ENCODE measurements at regions not wholly inside any gene's neighbourhood (a gene's known extent, or its start where the extent isn't known, plus 50 kb on each side); places are given as distances from the start of the nearest gene placed in this dataset.

- TF ChIP-seq, protein P1, sequence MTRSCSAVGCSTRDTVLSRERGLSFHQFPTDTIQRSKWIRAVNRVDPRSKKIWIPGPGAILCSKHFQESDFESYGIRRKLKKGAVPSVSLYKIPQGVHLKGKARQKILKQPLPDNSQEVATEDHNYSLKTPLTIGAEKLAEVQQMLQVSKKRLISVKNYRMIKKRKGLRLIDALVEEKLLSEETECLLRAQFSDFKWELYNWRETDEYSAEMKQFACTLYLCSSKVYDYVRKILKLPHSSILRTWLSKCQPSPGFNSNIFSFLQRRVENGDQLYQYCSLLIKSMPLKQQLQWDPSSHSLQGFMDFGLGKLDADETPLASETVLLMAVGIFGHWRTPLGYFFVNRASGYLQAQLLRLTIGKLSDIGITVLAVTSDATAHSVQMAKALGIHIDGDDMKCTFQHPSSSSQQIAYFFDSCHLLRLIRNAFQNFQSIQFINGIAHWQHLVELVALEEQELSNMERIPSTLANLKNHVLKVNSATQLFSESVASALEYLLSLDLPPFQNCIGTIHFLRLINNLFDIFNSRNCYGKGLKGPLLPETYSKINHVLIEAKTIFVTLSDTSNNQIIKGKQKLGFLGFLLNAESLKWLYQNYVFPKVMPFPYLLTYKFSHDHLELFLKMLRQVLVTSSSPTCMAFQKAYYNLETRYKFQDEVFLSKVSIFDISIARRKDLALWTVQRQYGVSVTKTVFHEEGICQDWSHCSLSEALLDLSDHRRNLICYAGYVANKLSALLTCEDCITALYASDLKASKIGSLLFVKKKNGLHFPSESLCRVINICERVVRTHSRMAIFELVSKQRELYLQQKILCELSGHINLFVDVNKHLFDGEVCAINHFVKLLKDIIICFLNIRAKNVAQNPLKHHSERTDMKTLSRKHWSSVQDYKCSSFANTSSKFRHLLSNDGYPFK (CRISPR knock-in tag; IDR thresholded peaks at IDR 0.05; ENCODE audit: borderline replicate concordance) = no peak
- no peak for TF ChIP-seq PRMT3 (CRISPR knock-in tag; IDR thresholded peaks at IDR 0.05; ENCODE audit: borderline replicate concordance, low read depth)
- no peak for TF ChIP-seq ZSCAN22 (CRISPR knock-in tag; IDR thresholded peaks at IDR 0.05)
- TF ChIP-seq ZUFSP (CRISPR knock-in tag; IDR thresholded peaks at IDR 0.05; ENCODE audit: borderline replicate concordance) = no peak
- no peak for TF ChIP-seq PHF5A (CRISPR knock-in tag; IDR thresholded peaks at IDR 0.05; ENCODE audit: low read depth, unreplicated experiment)
- TF ChIP-seq EED (CRISPR knock-in tag; IDR thresholded peaks at IDR 0.05) = no peak
- no peak for TF ChIP-seq E2F5 (CRISPR knock-in tag; conservative IDR thresholded peaks at IDR 0.05)
- no peak for TF ChIP-seq ADNP (CRISPR knock-in tag; IDR thresholded peaks at IDR 0.05)
- TF ChIP-seq ZNF124 (CRISPR knock-in tag; IDR thresholded peaks at IDR 0.05) = no peak
- TF ChIP-seq ARNT (IDR thresholded peaks at IDR 0.05) = no peak
- peak; percentile 53 for TF ChIP-seq NCOA2 (CRISPR knock-in tag; IDR thresholded peaks at IDR 0.05)
- TF ChIP-seq MED1 (CRISPR knock-in tag; IDR thresholded peaks at IDR 0.05) = peak; percentile 57
- TF ChIP-seq ARID5B (CRISPR knock-in tag; IDR thresholded peaks at IDR 0.05) = peak; percentile 92
- no peak for TF ChIP-seq ZNF468 (CRISPR knock-in tag; IDR thresholded peaks at IDR 0.05)
- no peak for TF ChIP-seq HES4 (CRISPR knock-in tag; IDR thresholded peaks at IDR 0.05; ENCODE audit: borderline replicate concordance)
- TF ChIP-seq CENPT (CRISPR knock-in tag; IDR thresholded peaks at IDR 0.05; ENCODE audit: low read depth) = no peak
- no peak for TF ChIP-seq ZFP90 (CRISPR knock-in tag; IDR thresholded peaks at IDR 0.05; ENCODE audit: borderline replicate concordance)
- peak; percentile 39; the same call in 1 of the 2 replicates for TF ChIP-seq ELF3 (CRISPR knock-in tag; IDR thresholded peaks at IDR 0.05)
- TF ChIP-seq, protein P2, sequence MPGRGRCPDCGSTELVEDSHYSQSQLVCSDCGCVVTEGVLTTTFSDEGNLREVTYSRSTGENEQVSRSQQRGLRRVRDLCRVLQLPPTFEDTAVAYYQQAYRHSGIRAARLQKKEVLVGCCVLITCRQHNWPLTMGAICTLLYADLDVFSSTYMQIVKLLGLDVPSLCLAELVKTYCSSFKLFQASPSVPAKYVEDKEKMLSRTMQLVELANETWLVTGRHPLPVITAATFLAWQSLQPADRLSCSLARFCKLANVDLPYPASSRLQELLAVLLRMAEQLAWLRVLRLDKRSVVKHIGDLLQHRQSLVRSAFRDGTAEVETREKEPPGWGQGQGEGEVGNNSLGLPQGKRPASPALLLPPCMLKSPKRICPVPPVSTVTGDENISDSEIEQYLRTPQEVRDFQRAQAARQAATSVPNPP (CRISPR knock-in tag; IDR thresholded peaks at IDR 0.05) = no peak
Observed at GRCh38 chr5:143673676-143674468, 138.1 kb upstream of the HMHB1 start (continued).

Data from HepG2 (cell line).